ENCODE measurements at regions not wholly inside any gene's neighbourhood (a gene's known extent, or its start where the extent isn't known, plus 50 kb on each side); places are given as distances from the start of the nearest gene placed in this dataset.

DNA sequence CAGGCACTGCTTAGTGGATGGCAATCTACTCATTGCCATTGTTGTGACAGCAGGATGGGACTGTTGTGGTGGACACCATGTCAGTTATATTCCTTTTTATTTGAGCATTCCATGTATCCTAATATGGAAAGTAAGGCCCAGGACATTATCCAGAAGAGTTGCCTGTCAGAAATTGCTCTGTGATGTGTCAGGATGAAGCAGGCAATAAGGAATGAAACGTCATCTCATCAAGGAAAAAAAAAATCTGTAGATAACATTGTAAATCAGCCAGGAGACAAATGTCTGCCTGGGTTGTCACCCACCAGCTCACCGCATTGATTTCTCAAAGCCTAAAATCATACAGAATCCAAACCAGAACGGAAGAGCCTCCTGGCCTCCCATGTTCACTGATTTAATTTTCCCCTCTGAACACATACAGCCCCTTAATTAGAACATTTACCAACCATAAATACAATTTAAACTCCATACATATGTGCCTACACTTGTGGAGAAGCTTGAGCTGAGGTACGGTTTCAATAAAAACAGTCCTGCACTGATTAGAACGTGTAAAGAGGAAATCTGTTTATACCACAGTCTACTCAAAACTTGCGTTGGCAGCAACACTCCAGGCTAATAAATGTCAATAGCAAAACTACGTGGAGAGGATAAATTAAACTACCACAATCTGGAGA is 73.9 kb downstream of the FOXD1 start:
- TF ChIP-seq, protein P1, sequence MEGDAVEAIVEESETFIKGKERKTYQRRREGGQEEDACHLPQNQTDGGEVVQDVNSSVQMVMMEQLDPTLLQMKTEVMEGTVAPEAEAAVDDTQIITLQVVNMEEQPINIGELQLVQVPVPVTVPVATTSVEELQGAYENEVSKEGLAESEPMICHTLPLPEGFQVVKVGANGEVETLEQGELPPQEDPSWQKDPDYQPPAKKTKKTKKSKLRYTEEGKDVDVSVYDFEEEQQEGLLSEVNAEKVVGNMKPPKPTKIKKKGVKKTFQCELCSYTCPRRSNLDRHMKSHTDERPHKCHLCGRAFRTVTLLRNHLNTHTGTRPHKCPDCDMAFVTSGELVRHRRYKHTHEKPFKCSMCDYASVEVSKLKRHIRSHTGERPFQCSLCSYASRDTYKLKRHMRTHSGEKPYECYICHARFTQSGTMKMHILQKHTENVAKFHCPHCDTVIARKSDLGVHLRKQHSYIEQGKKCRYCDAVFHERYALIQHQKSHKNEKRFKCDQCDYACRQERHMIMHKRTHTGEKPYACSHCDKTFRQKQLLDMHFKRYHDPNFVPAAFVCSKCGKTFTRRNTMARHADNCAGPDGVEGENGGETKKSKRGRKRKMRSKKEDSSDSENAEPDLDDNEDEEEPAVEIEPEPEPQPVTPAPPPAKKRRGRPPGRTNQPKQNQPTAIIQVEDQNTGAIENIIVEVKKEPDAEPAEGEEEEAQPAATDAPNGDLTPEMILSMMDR (conservative IDR thresholded peaks at IDR 0.05; ENCODE audit: low read length): no peak
- TF ChIP-seq EZH2phosphoT487 (IDR thresholded peaks at IDR 0.05; ENCODE audit: borderline replicate concordance, low read depth, low read length): no peak
